GM18951 (cell line): ENCODE measurements at regions not wholly inside any gene's neighbourhood (a gene's known extent, or its start where the extent isn't known, plus 50 kb on each side); places are given as distances from the start of the nearest gene placed in this dataset.
"Not testable (repeated sequence)": the region's sequence is repeated elsewhere in the genome, so short reads cannot be mapped to it uniquely, and the experiment has no call there.

ENCODE experiments used
- POLR2A ChIP-seq: IDR thresholded peaks from 4 replicates; pipeline ENCODE4 v1.6.1; 2011; ENCODE audit warnings: mild to moderate bottlenecking; ENCODE audit not compliant: insufficient read length, insufficient read depth; ENCODE audit errors: extremely low read depth
- in situ Hi-C: fragments of 300-500 bp; cut with MboI; formaldehyde crosslinking; loops from one replicate; pipeline ENCODE4 v1.12.0; 2022; ENCODE audit warnings: low sequenced_read_pairs, mixed read lengths, inconsistent platforms; ENCODE audit not compliant: unreplicated experiment

GRCh38 chr10:57098146-57098545, 737.1 kb upstream of the ZWINT start:
- in situ Hi-C loops: no loop called here
- TF ChIP-seq POLR2A: no peak

- TF ChIP-seq POLR2A: no peak
- in situ Hi-C loops: no loop called here
Observed at GRCh38 chr10:57096044-57096443, 735.0 kb upstream of the ZWINT start.

DNA sequence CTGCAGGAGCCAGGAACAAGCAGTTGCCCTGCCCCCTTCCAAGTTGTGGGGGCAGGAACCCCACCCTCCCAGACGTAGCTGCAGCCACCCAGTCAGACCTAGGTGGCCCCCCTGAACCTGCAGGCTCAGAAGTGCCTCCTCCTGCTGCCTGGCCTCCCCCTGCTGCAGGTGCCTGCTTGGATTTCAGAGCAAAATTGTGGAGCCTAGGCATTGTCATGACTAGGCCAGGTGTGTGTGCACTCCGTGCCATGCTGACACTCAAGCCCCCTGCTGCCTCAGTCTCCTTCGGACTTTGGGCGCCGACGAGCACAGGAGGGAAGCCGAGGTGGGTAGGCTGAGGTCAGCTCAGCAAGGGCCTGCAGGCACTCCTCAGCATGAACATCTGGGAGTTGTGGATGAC, 733.9 kb upstream of the ZWINT start:
- TF ChIP-seq POLR2A: no peak
- in situ Hi-C loops: no loop called here

DNA sequence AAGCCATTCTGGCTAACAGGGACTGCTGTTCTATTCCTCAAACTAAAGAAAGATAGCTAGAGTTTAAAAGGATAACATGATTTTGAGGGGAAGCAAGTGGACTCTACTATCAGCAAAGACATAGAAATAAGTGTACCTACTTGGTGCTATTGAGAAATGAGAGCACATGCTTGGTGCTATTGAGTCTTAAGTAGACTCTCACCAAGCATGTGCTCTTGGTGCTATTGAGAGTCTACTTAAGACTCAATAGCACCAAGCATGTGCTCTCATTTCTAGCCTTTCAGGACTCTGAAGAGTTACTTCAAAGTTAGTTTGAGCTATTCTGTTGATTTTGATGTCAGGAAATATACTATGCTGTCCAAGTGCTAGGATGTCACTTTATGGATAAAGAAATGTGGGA, 733.0 kb upstream of the ZWINT start:
- in situ Hi-C loops: no loop called here
- no peak for TF ChIP-seq POLR2A

DNA sequence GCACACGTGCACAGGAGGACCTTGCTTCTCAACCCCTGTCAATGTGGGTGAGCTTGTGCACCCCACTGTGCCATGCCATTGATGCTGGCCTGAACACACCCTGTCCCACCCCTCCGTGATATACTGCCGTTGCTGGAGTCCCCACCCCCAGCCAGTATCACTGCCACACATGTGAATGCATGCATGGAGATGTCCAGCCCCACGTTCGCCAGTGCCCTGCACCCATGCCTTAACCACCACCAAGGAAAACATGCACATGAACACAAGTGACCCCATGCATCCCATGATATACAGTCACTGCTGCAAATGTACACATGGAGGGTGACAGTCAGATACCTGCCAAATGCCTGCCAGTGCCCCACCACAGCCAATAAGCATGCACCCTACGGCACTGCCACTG, 692.5 kb upstream of the ZWINT start:
- in situ Hi-C loops: no loop called here
- TF ChIP-seq POLR2A: no peak

GRCh38 chr10:57049096-57049495, 688.0 kb upstream of the ZWINT start:
- TF ChIP-seq POLR2A: no peak
- in situ Hi-C loops: no loop called here

DNA sequence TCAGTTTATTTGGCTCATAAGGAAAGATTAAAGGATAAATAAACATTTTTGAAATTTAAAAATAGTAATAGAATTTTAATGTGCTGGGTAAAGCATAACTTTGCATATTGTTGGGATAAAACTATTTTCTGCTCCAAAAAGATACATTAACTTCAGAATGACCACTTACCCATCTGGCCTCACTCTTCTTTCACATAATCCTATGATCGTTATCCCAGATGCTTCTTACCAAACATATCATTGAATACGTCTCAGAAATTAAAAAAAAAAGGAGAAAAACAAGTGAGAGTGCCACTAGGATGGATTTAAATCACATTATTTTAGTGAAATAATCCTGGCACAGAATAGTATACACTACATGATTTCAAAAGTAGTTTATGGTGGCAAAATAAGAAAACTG, 677.5 kb upstream of the ZWINT start:
- in situ Hi-C loops: no loop called here

GRCh38 chr10:57035310-57035709, 674.3 kb upstream of the ZWINT start:
- in situ Hi-C loops: no loop called here
- no peak for TF ChIP-seq POLR2A

More for the DNA sequence above, 677.5 kb upstream of the ZWINT start:
- no peak for TF ChIP-seq POLR2A

GRCh38 chr10:57032301-57032700, 671.2 kb upstream of the ZWINT start:
- in situ Hi-C loops: not testable (repeated sequence)

DNA sequence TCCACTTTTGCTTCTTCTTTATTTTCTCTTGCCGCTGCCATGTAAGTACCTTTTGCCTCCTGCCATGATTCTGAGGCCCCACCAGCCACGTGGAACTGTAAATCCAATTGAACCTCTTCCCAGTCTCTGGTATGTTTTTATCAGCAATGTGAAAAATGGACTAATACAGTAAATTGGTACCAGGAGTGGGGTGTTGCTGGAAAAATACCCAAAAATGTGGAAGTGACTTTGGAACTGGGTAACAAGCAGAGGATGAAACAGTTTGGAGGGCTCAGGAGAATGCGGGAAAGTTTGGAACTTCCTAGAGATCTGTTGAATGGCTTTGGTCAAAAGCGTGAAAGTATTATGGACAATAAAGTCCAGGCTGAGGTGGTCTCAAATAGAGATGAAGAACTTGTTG, 670.3 kb upstream of the ZWINT start:
- in situ Hi-C loops: no loop called here
- no peak for TF ChIP-seq POLR2A

DNA sequence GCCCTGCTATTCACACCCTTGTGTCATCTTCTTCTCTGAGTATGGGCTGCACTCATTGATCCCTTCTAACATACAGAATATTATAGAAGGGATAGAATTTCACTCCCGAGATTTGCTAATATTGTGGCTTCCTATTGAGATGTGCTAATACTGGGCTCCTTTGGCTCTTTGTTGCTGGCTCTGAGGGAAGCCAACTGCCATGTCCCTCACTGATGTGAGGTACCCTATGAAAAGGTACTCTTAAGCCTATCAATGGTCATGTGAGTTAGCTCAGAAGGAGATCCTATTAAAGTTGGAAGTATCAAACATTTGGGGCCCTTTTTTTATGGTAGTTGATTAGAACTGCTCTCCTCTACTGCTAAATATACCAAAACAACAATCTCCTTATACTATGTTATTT, 665.2 kb upstream of the ZWINT start:
- in situ Hi-C loops: no loop called here

DNA sequence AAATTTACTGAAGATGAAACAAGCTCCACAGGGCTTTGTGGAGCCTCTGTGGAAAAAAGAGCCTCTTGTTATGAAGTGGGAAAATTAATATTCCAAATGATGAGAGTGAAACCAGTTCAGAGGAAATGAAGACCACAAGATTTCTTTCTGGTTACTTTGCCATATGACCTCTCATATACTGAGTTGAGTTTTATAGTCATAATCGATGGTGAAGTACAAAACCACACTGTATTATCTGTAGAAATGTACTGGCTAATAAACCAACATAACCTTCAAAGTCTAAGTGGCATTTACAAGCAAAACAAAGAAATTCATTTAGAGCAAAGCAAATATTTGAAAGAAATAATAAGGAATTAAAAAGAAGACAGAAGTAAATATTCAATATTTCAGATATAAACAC, 662.6 kb upstream of the ZWINT start:
- no peak for TF ChIP-seq POLR2A
- in situ Hi-C loops: no loop called here

More for the DNA sequence above, 665.2 kb upstream of the ZWINT start:
- no peak for TF ChIP-seq POLR2A

DNA sequence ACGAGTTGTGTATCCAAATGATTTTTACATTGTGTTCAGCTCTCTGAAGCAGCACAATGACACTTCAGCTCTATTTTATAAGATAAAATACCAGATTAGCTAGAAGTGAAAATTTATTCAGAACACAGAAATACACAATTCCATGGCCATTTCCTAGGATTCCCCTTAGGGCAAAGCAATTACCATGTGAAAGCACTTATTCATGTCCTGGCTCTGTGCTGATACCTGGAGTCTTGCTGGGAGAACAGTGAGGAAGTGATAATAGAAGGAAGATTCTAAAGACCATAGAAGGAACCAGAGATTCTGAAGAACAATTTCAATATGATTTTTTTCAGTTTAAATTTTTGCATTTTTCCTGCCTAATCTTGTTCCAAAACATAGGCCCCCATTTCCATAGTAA, 657.4 kb upstream of the ZWINT start:
- no peak for TF ChIP-seq POLR2A
- in situ Hi-C loops: no loop called here

DNA sequence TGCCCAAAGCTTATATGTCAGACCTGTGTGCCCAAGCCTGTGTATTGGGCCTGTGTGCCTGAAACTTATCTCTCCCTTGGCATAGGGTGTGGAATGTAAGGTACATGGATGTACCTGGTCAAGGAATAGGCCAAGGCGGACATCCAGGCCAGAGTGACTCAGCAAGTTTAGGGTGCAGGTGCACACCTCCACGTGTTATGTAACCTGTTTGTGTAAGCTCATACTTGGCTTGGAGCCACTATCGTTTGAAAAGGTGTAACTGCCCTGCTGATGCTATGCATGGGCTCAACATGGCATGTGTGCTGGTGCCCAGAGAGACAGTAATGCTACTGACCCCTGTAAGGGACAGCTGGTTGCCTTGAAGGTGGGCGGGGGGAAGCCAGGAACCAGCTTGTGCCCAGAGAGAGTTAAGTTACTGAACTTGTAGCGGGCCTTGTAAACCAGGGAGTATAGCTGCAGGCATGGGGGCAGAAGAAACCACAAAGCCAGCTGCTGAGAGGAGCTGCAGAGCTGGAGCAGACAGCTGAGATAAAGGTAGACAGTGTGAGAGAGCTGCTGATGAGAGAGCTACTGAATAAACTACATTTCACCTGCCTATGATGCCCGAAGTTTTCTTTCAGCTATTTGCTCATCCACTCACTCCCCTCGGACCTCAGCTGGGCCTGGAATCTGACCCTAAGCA, 656.4 kb upstream of the ZWINT start:
- in situ Hi-C loops: no loop called here
- no peak for TF ChIP-seq POLR2A
